HepG2 (cell line): ENCODE measurements at regions not wholly inside any gene's neighbourhood (a gene's known extent, or its start where the extent isn't known, plus 50 kb on each side); places are given as distances from the start of the nearest gene placed in this dataset.

ENCODE experiments used
- ATAC-seq: fragments of 200-7000 bp; cut with Tn5 transposase; 3 replicates; pipeline ENCODE4 v1.9.1; 2020; ENCODE audit warnings: mild to moderate bottlenecking, moderate library complexity
- BruUV-seq: library from RNA; stranded (reverse); fragments of 400-500 nt; replicated peaks from 2 replicates; lab custom pipeline; 2021; lab: Mats Ljungman, UMichigan
- CTCF ChIA-PET: fragments of 300-600 bp; formaldehyde crosslinking; extraction: SDS; loops from one replicate; lab custom pipeline; 2021; ENCODE audit warnings: low total read pairs, inconsistent platforms, low intra/inter-chr PET ratio; lab: Yijun Ruan, JAX
- POLR2A ChIA-PET: fragments of 350-600 bp; sonication (Branson Sonifier 250); formaldehyde crosslinking; loops from one replicate; lab custom pipeline; 2020; ENCODE audit warnings: antibody characterized with exemption, inconsistent platforms; lab: Yijun Ruan, JAX
- DNase-seq: peaks from one replicate; pipeline ENCODE4 v3.0.0-alpha.2; 2015; ENCODE audit warnings: low spot score
- FAIRE-seq: peaks from 3 replicates; lab custom pipeline; 2011; peaks lifted over from hg19 to GRCh38; lab: Jason Lieb, UNC
- H2AFZ ChIP-seq: one replicate; pipeline ENCODE4 v1.6.1; 2011; ENCODE audit warnings: low read length, inconsistent platforms
- H3K27ac ChIP-seq: fragments of 300-600 bp; 3 replicates; pipeline ENCODE4 v1.8.0; 2011; ENCODE audit warnings: mixed run types, mild to moderate bottlenecking, mixed read lengths, low read length, inconsistent platforms; ENCODE audit not compliant: insufficient read depth; ENCODE audit errors: extremely low read length
- H3K27me3 ChIP-seq, 2 experiments: fragments of 200-600 bp in 1 of 2; 2 replicates in 1 of 2; 3 replicates in 1 of 2; pipeline versions ENCODE4 v1.6.0 to v1.8.0; 2011; ENCODE audit warnings: low read length in 2 of 2, mild to moderate bottlenecking in 2 of 2, moderate library complexity in 2 of 2, inconsistent platforms in 1 of 2; ENCODE audit not compliant: insufficient read depth in 2 of 2, control insufficient read depth in 1 of 2
- H3K36me3 ChIP-seq, 2 experiments: fragments of 200-600 bp in 1 of 2; replicated peaks in 1 of 2; 2 replicates in 1 of 2; 3 replicates in 1 of 2; pipeline versions ENCODE4 v1.5.1 to v1.8.0; 2011; ENCODE audit warnings: low read length in 2 of 2, inconsistent platforms in 1 of 2; ENCODE audit not compliant: insufficient read depth in 2 of 2, control insufficient read depth in 1 of 2
- H3K4me1 ChIP-seq: 2 replicates; pipeline ENCODE4 v1.5.1; 2012; ENCODE audit warnings: low read length, inconsistent platforms; ENCODE audit not compliant: insufficient read depth
- H3K4me2 ChIP-seq: 2 replicates; pipeline ENCODE4 v1.6.0; 2011; ENCODE audit warnings: low read depth, low read length, inconsistent platforms
- H3K4me3 ChIP-seq, 3 experiments: fragments of 200-600 bp in 1 of 3; sonication (generic), shearing (Covaris generic) in 1 of 3; replicated peaks in 1 of 3; 2 replicates each; pipeline ENCODE4 v1.5.1; 2011 to 2016; ENCODE audit warnings: low read length in 3 of 3, inconsistent platforms in 2 of 3, low read depth in 2 of 3, mild to moderate bottlenecking in 2 of 3, control low read depth in 1 of 3, mixed read lengths in 1 of 3; ENCODE audit not compliant: insufficient read depth in 1 of 3
- H3K79me2 ChIP-seq: one replicate; pipeline ENCODE4 v1.6.1; 2011; ENCODE audit warnings: low read length, inconsistent platforms; ENCODE audit not compliant: insufficient read depth
- H3K9ac ChIP-seq: 2 replicates; pipeline ENCODE4 v1.6.0; 2011; ENCODE audit warnings: mild to moderate bottlenecking, low read depth, low read length, inconsistent platforms; ENCODE audit not compliant: insufficient read depth
- H3K9me3 ChIP-seq: 2 replicates; pipeline ENCODE4 v1.5.1; 2012; ENCODE audit warnings: mild to moderate bottlenecking, low read length
- H4K20me1 ChIP-seq: 2 replicates; pipeline ENCODE4 v1.6.0; 2011; ENCODE audit warnings: inconsistent platforms, mild to moderate bottlenecking, low read length, moderate library complexity; ENCODE audit not compliant: insufficient read depth
- HOXA5 ChIP-seq: sonication (generic); formaldehyde crosslinking; IDR thresholded peaks from 2 replicates; pipeline ENCODE4 v1.4.0; 2020; ENCODE audit warnings: missing genetic modification reagents
- RBM39 ChIP-seq: fragments of 200-400 bp; formaldehyde crosslinking; IDR thresholded peaks from one replicate; pipeline ENCODE4 v1.6.1; 2018; ENCODE audit warnings: antibody characterized with exemption, mild to moderate bottlenecking, low read depth, low read length; ENCODE audit not compliant: poor library complexity, severe bottlenecking
- ZNF577 ChIP-seq: sonication (generic); formaldehyde crosslinking; IDR thresholded peaks from 2 replicates; pipeline ENCODE4 v1.4.0; 2020; ENCODE audit warnings: mild to moderate bottlenecking, low read depth, missing genetic modification reagents, borderline replicate concordance
- WGBS: methylation state at CpG from one replicate; pipeline ENCODE4 v1.1.6; 2017; ENCODE audit warnings: low lambda C conversion rate; 5-methylcytosine and 5-hydroxymethylcytosine counted together
- in situ Hi-C: cut with HindIII; loops from 2 replicates; pipeline ENCODE4 v1.10.0; 2017; ENCODE audit warnings: low pct_unique_long_range_greater_than_20kb; ENCODE audit not compliant: extremely low pct_ligation_motif_present
- intact Hi-C: fragments of 100-400 bp; cut with micrococcal nuclease; formaldehyde crosslinking; loops from one replicate; pipeline ENCODE4 v1.10.0; 2022; ENCODE audit not compliant: unreplicated experiment
- TF ChIP-seq, protein P1 (sequence below): sonication (generic); formaldehyde crosslinking; IDR thresholded peaks from 2 replicates; pipeline ENCODE4 v1.4.0; 2020; ENCODE audit warnings: low read depth, mild to moderate bottlenecking, missing genetic modification reagents
- TF ChIP-seq, protein P2 (sequence below): sonication (generic); formaldehyde crosslinking; conservative IDR thresholded peaks from 2 replicates; pipeline ENCODE4 v1.8.0; 2022; ENCODE audit warnings: low read depth, missing genetic modification reagents
- TF ChIP-seq, protein P3 (sequence below): sonication (generic); formaldehyde crosslinking; IDR thresholded peaks from 2 replicates; pipeline ENCODE4 v1.4.0; 2020; ENCODE audit warnings: mild to moderate bottlenecking, low read depth, missing genetic modification reagents

DNA sequence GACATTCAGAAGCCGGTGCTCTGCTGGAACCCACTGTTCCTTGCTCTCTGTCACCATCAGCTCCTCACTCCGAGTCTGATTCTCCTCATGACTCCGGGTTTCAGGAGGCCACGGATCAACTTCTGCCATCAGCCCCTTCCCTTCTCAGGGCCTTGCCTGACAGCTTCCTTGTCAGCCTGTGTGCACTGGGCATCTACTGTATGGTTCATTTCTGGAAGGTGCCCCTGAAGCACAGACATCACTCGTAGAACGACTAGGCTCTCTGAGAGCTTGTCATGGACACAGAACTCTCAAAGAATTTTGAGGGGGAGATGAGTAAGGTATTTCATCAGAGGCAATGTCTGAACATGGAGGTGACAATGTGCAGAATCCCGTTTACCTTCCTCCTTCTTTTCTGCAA, 396.1 kb downstream of the TNS3 start:
- BruUV-seq: no TSS peak
- no peak for TF ChIP-seq ZNF577 (CRISPR knock-in tag)
- TF ChIP-seq, protein P1, sequence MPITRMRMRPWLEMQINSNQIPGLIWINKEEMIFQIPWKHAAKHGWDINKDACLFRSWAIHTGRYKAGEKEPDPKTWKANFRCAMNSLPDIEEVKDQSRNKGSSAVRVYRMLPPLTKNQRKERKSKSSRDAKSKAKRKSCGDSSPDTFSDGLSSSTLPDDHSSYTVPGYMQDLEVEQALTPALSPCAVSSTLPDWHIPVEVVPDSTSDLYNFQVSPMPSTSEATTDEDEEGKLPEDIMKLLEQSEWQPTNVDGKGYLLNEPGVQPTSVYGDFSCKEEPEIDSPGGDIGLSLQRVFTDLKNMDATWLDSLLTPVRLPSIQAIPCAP (CRISPR knock-in tag): no peak
- TF ChIP-seq HOXA5 (CRISPR knock-in tag): no peak
- TF ChIP-seq, protein P2, sequence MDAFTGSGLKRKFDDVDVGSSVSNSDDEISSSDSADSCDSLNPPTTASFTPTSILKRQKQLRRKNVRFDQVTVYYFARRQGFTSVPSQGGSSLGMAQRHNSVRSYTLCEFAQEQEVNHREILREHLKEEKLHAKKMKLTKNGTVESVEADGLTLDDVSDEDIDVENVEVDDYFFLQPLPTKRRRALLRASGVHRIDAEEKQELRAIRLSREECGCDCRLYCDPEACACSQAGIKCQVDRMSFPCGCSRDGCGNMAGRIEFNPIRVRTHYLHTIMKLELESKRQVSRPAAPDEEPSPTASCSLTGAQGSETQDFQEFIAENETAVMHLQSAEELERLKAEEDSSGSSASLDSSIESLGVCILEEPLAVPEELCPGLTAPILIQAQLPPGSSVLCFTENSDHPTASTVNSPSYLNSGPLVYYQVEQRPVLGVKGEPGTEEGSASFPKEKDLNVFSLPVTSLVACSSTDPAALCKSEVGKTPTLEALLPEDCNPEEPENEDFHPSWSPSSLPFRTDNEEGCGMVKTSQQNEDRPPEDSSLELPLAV (CRISPR knock-in tag): no peak
- TF ChIP-seq RBM39: no peak
- TF ChIP-seq, protein P3, sequence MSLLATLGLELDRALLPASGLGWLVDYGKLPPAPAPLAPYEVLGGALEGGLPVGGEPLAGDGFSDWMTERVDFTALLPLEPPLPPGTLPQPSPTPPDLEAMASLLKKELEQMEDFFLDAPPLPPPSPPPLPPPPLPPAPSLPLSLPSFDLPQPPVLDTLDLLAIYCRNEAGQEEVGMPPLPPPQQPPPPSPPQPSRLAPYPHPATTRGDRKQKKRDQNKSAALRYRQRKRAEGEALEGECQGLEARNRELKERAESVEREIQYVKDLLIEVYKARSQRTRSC (CRISPR knock-in tag): no peak
- no peaks in the 10 kb centered on the region for H3K79me2 ChIP-seq
- H3K9ac ChIP-seq: no peak overlapping the region
- no peak for ATAC-seq
- no peak for DNase-seq
- no peak overlapping the region for H3K27ac ChIP-seq
- H3K27me3 ChIP-seq: peaks cover 0 to 14% of the 10 kb centered on the region in 2 experiments; a peak in 2 of 5 replicates
- in situ Hi-C loops (loop anchor here (10.0 kb wide), 2 partner anchors 821 to 1271 kb away; no protein-coding TSS in a partner anchor), intact Hi-C loops (no loop called here)
- H3K4me2 ChIP-seq: no peak overlapping the region
- no peak for FAIRE-seq
- no peak overlapping the region for H2AFZ ChIP-seq
- ChIA-PET CTCF (no interaction called here), POLR2A (no interaction called here)
- H3K4me3 ChIP-seq: no peak overlapping the region
- no peaks in the 10 kb centered on the region for H3K36me3 ChIP-seq
- no peaks in the 10 kb centered on the region for H3K9me3 ChIP-seq
- 0 out of 2 replicates have a peak, but pooled peaks cover under 1% of the 10 kb centered on the region for H3K4me1 ChIP-seq
- WGBS: 32% methylated on average over 7 of the region's 7 CpGs
- H4K20me1 ChIP-seq: no peaks in the 10 kb centered on the region
